Activated CD4-positive, alpha-beta T cell treated with anti-CD3 and anti-CD28 coated beads for 48 hours (primary cell): ENCODE measurements at regions not wholly inside any gene's neighbourhood (a gene's known extent, or its start where the extent isn't known, plus 50 kb on each side); places are given as distances from the start of the nearest gene placed in this dataset.

Experiments
- DNase-seq: peaks from one replicate; pipeline ENCODE4 v3.0.0-alpha.2; 2020

DNA sequence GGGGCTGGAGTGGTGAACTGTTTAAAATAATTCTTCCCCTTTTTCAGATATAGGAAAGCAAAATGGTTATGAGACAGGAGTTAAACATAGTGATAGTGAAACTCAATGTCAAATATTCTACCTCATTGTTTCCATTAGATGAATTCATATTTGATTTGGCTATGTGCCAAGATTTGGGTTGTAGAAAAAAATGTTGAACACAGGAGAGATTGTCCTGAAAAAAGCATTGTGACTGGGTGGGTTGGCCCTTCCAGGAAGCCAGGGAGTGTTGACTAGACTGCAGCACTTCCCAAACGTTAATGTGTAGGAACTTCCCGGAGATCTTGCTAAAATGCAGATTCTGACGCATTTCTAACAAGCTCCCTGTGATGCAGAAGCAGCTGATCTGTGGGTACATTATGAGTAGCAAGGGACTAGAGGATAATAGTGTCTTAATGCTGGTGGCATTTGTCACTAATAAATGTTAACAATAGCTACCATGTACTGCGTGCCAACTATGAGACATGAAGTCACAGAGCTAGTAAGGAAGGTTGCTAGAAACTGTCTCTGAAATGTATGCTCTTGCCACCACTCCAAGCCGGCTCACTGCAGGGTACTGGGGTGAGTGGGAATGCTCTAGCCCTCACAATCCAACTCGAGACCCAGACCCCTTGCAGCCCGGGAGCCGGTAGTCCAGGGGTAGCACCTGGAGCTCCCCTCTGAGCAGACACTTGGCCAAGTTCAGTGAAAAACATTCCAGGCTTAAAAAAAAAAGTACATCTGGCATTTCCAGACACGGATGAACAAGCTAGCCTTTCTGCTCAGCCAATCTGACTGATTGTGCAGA, 120.6 kb downstream of the CD47 start:
- DNase-seq: no peak

GRCh38 chr3:107969525-107969924, 121.3 kb downstream of the CD47 start:
- DNase-seq: no peak

GRCh38 chr3:107966276-107966675, 124.6 kb downstream of the CD47 start:
- no peak for DNase-seq

DNA sequence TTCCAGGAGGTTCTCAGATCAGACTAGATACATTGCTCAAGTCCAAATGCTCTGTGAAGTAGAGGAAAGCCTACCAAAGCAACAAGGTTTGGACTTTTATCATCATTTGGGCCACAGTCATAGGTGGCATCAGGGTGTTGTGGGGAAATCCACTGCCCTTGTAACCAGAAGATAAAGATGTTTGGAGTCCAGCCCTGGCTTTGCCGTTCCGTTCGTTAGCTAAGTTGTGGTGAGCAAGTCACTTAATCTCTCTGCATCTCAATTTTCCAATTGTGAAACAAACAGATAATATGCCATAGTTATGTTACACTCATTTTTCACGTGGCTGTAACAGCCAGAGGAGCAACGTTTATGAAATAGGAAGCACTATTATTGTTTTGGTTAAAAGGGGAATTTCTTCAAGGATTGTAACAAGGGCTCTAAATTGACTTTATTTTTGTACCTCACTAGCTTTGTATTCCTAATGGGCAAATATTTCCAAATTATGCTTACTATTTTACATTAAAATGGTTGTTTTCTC, 125.6 kb downstream of the CD47 start:
- DNase-seq: no peak

DNA sequence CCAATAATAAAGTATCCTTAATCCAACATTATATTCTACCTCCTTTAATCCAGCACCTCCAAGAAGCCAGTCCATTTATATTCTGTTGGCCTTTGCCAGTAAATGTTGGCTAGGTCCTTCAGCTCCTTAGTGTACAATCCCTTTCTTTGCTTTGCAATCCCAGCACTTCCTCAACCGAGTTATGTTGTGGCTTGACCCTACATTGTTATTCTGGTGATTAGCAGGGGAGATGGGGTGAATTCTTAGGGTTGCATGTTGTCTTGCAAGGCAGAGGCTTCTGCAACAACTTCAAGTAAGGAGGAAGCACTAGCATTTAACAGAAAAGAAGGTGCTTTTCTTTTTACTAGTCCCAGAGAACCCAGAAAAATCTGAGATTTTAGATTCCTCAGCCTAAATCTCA, 127.2 kb downstream of the CD47 start:
- DNase-seq: no peak

GRCh38 chr3:107962946-107963345, 127.9 kb downstream of the CD47 start:
- DNase-seq: no peak

GRCh38 chr3:107962037-107962436, 128.8 kb downstream of the CD47 start:
- DNase-seq: no peak

- DNase-seq: no peak
Observed at GRCh38 chr3:107959550-107960154, 131.2 kb downstream of the CD47 start.

GRCh38 chr3:107958146-107958545, 132.7 kb downstream of the CD47 start:
- DNase-seq: no peak

DNA sequence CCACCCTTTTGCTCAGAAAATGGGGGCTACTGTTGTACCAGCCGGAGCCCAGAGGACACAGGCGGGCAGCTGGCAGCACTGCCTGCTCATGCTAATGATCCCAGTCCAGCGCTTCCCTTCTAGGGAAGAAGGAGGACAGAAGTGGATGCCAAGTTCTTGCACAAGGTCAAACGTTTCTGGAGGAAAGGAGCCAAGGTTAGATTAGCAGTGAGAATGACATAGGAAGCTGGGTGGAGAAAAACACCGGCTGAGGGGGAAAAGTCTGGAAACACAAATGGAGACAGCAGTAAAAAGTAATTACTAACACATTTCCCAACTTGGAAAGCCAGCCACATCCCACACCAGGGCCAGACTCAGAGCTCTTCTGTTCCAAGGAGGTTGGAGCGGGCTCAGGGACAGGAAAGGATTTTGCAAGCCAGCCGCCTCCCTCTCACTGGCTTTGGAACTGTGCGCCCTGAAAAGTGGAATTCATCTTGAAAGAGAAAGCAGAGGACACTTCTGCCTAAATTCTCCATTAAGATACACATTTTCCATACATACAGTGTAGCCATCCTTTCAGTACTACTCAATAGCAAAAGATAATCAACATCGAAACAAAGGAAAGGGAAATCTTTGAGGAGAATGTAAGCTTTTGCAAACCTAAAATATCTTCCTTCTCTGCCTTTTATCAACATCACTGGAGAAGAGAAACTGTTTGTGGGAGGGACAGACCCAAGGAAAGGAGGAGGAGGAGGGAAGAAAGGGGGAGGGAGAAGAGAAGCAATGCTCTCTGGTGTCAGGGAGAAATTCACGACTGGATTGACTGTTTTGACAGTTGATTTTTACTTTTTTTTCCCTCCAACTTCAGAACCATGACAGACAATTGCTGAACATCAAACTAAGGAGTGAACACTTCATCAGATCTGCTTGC, 133.6 kb downstream of the CD47 start:
- no peak for DNase-seq

DNA sequence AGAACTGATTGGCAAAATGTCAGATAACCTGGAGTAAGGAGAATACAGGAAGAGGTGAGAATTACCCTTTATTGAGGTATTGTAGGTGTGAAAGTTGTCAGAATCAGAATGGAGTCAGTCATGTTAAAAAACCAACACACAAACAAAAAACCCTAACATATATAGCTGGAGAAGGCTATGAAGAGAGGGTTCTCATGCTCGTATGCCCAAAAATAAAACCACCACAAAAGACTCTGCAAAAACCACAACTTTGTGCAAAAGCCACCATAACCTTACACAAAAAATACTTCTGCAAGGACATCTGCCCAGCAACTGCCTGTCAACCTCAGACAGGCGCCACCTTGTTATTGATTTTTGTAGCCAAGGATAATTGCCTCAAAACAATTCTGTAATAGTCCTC, 136.0 kb downstream of the CD47 start:
- DNase-seq: no peak

DNA sequence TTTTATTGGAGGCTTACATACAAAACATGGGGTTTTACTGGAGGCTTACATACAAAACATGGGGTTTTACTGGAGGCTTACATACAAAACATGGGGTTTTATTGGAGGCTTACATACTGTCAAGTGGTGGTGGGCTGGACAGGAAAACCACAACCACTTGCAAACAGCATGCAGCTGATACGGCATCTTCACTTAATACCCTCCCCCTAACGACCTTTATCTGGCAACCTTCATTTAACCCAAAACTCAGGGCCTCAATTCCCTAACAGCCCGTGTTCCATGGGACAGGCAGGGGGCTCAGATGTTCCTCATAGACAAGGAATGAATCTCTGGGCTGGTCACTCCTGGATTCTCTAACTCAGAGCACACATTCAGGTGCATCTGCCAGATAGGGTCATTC, 137.1 kb downstream of the CD47 start:
- DNase-seq: no peak

DNA sequence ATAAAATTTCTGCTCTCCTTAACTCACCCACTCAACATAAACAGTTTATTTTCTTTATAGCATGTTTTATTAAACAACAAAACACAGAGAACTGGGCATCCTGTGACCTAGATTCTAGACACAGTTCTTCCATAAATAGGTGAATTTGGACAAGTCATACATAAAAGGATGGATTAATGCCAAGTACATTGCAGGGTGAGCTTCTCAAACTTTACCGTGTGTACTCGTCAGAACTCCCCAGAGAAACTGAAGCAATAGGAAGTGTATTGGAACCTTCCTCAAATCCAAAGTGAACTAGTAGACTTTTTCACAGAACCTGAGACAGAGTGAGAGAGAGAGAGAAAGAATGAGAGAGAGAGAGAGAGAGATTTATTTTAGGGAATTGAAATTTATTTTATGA, 139.7 kb downstream of the CD47 start:
- no peak for DNase-seq

- no peak for DNase-seq
Observed at GRCh38 chr3:107950417-107950816, 140.4 kb downstream of the CD47 start.

DNA sequence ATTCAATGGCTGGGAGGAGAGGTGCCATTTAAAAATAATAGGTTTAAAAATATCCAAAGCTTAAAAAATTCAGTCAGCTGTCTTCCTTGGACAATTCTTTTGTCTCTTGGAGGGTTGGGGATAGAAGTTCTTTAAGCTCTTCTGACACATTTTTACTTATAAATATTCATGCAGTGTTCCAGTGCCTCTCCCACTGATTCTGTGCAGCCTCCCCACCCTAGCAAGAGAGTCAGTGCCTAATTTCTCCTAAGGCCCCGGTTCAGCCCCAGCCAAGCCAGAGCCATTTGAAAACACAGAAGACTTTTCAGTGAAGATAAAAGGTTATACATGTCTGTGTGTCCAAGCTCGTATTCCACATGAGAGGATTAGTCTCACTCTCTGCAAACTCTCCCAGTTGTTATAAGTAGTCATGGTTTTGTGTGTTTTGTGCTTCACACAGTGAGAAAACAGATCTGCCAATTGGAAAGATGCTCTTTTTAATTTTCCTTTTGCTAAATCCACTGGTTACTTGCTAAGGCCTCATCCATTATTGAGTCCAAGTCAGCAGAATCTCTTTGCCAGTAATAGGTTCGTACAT, 141.3 kb downstream of the CD47 start:
- DNase-seq: no peak

DNA sequence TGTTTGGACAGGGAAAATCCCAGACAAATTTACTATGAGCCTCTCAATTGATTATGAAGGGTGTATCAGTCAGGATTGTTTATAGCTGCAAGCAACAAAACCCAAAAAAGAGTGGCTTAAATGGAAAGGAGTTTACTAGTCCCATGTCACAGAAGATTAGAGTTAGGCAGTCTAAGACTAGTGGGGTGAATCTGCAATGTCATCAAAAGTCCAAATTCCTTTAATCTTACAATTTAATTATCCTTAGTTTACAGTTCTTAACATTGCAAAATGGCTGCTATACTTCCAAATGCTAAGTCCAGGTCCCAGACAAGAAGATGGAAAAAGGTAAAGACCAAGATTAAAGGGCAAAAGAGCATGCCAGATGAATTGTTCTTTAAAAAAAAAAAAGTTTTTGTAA, 143.6 kb downstream of the CD47 start:
- DNase-seq: no peak

DNA sequence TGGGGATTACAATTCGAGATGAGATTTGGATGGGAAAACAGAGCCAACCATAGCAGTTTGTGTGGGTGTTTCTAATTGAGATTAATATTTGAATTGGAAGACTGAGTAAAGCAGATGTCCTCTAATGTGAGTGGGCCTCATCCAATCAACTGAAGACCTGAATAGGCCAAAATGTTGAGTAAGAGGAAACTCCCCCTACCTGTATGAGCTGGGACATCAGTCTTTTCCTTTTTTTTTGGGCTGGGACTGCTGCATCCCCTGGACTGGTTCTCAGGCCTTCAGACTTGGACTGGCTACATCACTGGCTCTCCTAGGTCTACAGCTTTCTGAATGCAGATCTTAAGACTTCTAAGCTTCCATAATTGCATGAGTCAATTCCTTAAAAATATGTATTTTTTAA, 144.1 kb downstream of the CD47 start:
- DNase-seq: no peak

DNA sequence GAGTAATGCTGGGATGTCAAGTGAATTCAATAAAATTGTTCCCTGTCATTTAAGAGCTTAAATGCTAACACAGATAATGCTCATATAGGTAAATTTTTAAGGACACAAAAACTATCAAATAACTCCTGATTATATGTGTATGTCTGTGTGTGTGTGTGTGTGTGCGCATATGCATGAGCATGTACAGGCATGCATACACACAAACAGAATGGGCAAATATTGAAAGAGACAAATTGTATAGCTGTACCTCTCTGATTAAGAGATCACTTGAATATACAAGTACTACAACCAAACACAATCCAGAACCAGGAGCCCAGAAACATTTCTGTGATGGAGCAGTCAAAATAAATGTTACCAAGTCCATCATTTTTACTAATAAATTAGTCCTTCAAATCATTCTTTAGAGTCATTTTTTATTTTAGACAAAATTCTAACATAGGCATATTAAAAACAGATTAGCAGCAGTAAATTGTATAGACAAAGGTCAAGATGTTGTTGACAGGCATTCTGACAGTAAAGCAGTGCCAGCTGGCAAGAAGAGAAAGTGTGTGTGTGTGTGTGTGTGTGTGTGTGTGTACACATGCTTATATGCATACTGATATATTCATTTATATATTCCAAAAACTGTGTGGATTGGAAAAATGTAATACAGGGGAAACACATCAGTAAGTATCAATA, 145.3 kb downstream of the CD47 start:
- DNase-seq: no peak

GRCh38 chr3:107943786-107944523, 146.9 kb downstream of the CD47 start:
- no peak for DNase-seq

DNA sequence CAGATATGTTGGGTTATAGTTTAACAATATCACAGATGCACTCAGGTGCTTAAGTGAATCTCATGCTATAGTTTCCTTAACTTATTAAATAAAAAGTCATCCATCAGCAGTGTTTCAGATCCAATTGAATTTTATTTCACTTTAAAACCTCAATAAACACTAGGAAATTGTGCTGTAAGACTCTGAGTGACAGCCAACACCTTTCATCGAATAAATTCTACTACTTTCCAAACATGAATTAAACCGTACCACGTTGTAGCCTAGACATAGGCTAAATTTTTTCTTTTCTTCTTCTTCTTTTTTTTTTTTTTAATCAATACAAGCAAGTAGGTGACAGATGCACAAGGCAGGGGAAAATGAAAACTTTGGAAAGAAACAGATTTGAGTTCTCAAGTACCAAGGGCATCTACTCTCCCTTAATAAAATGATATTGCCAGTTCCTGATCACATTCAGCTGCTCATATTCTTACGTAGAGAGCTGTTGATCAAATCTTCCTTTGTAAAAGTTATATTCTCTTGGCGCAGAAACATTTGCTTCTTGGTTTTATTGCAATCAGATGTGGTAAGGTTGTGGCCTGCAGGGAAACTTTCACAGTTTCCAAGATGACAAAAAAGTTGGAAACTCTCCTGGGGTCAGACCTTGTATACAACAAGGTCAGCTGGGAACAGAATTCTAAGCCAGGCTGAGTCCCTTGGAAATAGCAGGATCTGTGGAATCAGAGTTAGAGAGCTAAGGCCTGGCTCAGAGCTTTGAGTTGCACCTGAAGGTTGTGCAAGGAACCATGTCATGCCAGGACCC, 147.7 kb downstream of the CD47 start:
- no peak for DNase-seq

DNA sequence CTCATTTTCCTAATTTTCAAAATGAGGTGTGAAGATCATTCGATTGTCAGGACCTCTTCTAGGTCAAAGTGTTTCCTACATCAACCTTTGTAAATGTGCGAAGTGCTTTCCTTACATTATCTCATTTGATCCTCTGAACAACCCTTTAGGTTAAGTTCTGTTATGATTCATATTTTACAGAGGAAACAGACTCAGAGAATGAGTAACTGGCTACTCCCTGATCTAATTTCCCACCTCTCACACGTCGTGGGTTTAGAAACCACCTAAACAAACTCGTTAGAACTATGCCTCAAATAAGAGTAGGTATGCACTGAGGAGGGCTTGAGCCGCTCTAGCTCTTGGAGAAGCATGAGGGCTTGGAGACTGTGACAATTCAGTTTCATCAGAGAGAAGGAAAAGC, 148.6 kb downstream of the CD47 start:
- peak; percentile 55 for DNase-seq
